Left ventricle myocardium inferior (tissue), 1 donor: ENCODE measurements at regions not wholly inside any gene's neighbourhood (a gene's known extent, or its start where the extent isn't known, plus 50 kb on each side); places are given as distances from the start of the nearest gene placed in this dataset.

ENCODE experiments used
- DNase-seq: peaks from one replicate; pipeline ENCODE4 v3.0.0-alpha.2; 2020
- H3K27ac ChIP-seq: fragments of 200-600 bp; replicated peaks from 2 replicates; pipeline ENCODE4 v1.8.0; 2021
- H3K27me3 ChIP-seq: fragments of 200-600 bp; 2 replicates; pipeline ENCODE4 v1.8.0; 2021; ENCODE audit warnings: low read depth
- H3K36me3 ChIP-seq: fragments of 200-600 bp; 2 replicates; pipeline ENCODE4 v1.8.0; 2021
- H3K4me1 ChIP-seq: fragments of 200-600 bp; 2 replicates; pipeline ENCODE4 v1.8.0; 2021
- H3K4me3 ChIP-seq: fragments of 200-600 bp; 2 replicates; pipeline ENCODE4 v1.8.0; 2021; ENCODE audit warnings: mild to moderate bottlenecking, moderate library complexity
- H3K9me3 ChIP-seq: fragments of 200-600 bp; replicated peaks from 2 replicates; pipeline ENCODE4 v1.8.0; 2021
- CTCF ChIP-seq: fragments of 200-600 bp; IDR thresholded peaks from 2 replicates; pipeline ENCODE4 v1.8.0; 2021; ENCODE audit warnings: antibody characterized with exemption, mild to moderate bottlenecking, borderline replicate concordance
- intact Hi-C: fragments of 100-400 bp; cut with micrococcal nuclease; formaldehyde crosslinking; loops from one replicate; pipeline ENCODE4 v1.11.0; 2022
- donor health status: DM: no; HTN: yes; CAD: no; lungs with severe emphysema.

GRCh38 chr4:4740071-4740470 lies 119.4 kb upstream of the MSX1 start:
- Histone ChIP-seq H3K4me3 (no peak overlapping the region), H3K36me3 (no peaks in the 10 kb centered on the region), H3K27ac (no peak overlapping the region), H3K27me3 (peaks cover 8% of the 10 kb centered on the region), H3K4me1 (no peaks in the 10 kb centered on the region), H3K9me3 (peaks cover 11% of the 10 kb centered on the region)
- no peak for DNase-seq
- intact Hi-C loops, result no loop called here
- no peak for TF ChIP-seq CTCF

DNA sequence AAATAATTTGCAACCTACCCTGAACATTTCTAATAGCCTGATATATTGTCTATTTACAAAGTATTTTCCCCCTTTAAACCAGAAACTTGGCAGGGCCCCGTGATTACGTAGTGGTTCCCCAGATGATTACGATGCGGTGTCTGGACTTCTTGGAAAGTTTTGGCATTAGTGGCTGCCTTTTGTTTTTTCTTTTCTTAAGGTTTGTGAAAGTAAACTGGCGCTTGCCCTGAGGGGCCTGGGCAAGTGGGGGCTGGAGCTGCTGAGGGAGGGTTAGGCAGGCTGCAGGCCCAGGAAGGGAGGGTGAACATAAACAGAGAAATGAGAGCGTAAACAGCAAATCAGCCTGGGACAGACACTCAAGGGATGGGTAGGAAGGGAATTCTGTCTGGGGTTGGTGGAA lies 123.6 kb upstream of the MSX1 start:
- intact Hi-C loops, result no loop called here
- Histone ChIP-seq H3K27me3 (peaks cover 17% of the 10 kb centered on the region), H3K9me3 (no peaks in the 10 kb centered on the region), H3K27ac (no peak overlapping the region), H3K4me1 (no peaks in the 10 kb centered on the region), H3K36me3 (no peaks in the 10 kb centered on the region), H3K4me3 (no peak overlapping the region)
- no peak for TF ChIP-seq CTCF
- DNase-seq, result no peak

DNA sequence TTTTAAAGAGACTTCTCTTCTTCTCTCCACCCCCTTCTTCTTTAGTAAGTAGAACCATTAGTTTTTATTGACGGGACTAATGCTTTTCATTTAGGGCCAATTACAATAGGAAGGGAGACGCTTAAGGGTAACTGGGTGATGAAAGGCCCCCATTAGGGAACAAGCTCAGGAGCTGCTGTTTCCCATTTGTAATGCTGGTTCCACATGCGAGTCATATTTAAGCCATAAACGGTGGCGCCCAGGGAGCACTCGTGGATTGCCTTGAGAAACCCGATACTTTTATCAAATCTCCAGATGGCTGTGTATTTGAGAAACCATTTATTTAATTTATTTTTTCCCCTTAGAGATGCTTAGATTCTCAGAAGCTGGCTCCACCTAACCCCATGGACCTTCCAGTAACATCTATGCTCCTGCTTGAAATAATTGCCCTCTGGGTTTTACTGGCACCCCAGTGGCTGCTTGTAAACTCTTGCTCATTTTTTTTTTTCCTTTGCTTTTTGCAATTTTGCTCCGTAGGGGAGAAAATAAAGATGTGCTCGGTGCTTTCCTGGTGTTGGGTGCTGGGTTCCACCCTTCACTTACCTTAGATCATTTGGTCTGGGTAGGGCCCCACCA lies 124.2 kb upstream of the MSX1 start:
- TF ChIP-seq CTCF, result no peak
- intact Hi-C loops, result no loop called here
- H3K4me3 ChIP-seq, result no peak overlapping the region
- H3K9me3 ChIP-seq, result no peaks in the 10 kb centered on the region
- H3K27ac ChIP-seq, result no peak overlapping the region
- peaks cover 17% of the 10 kb centered on the region for H3K27me3 ChIP-seq
- no peak for DNase-seq
- H3K4me1 ChIP-seq, result no peaks in the 10 kb centered on the region
- no peaks in the 10 kb centered on the region for H3K36me3 ChIP-seq

DNA sequence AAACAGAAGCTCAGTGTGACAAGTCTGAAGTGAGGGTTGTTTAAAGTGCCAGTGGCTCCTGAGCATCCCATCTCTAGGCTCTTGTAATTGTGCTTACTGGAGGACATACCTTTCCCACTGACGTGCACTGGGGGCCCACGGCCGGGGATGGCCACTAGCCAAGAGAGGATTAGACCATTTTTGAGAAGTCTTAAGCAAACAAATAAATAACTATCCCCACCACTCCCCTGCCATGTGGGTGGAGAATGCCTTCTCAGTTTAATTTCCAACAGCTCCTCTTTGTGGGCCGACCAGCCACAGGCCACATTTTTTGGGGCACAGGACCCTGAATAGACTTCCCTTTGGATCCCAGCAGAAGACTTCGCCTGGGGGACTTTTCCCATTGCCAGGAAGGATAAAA lies 125.0 kb upstream of the MSX1 start:
- H3K27ac ChIP-seq, result no peak overlapping the region
- DNase-seq, result no peak
- intact Hi-C loops, result no loop called here
- peaks cover 17% of the 10 kb centered on the region for H3K27me3 ChIP-seq
- no peaks in the 10 kb centered on the region for H3K9me3 ChIP-seq
- H3K36me3 ChIP-seq, result no peaks in the 10 kb centered on the region
- H3K4me3 ChIP-seq, result no peak overlapping the region
- H3K4me1 ChIP-seq, result no peaks in the 10 kb centered on the region
- TF ChIP-seq CTCF, result no peak

DNA sequence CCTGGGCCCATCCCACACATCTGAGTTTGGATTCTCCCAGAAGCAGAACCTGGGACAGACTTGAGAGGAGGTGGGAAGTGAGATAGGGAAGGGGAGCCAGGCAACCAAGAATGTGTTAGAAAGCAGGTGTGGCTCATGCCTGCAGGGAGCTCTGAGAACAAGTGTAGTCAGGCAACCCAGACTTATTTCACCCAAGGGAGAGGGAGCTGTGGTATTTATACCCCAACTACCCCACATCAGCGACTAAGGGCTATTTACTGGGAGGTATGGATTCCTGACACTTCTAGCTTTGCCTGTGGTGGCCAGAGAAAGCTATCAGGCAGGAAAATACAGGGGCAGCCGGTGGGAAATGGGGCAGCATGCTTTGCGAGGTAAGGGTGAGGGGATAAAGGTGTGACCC lies 125.8 kb upstream of the MSX1 start:
- Histone ChIP-seq H3K27ac (no peak overlapping the region), H3K4me3 (no peak overlapping the region), H3K9me3 (no peaks in the 10 kb centered on the region), H3K36me3 (no peaks in the 10 kb centered on the region), H3K4me1 (no peaks in the 10 kb centered on the region), H3K27me3 (peaks cover 17% of the 10 kb centered on the region)
- TF ChIP-seq CTCF, result no peak
- no peak for DNase-seq
- intact Hi-C loops, result no loop called here

DNA sequence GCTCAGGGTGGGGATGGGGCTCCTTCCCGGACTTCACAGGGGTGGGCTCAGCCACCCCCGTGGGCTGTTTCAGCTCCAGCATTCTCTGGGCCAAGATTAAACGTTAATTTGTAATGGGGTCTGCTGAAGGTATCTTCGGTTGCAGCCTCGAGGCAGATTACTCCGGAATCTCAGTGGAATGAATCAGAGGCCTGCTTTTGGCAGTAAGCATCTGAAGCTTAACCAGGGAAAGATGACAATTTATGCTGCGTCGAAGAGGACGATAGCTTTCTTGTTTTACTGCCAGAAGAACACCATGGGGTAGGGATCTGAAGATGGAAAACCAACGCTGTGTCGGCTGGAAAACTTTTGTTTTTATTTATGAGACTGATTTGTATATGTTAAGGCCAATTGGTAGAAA lies 129.2 kb upstream of the MSX1 start:
- no peak for DNase-seq
- TF ChIP-seq CTCF, result no peak
- no peak overlapping the region for H3K27ac ChIP-seq
- H3K27me3 ChIP-seq, result peaks cover 10% of the 10 kb centered on the region
- H3K36me3 ChIP-seq, result no peaks in the 10 kb centered on the region
- peaks cover 22% of the 10 kb centered on the region for H3K9me3 ChIP-seq
- intact Hi-C loops, result no loop called here
- no peak overlapping the region for H3K4me3 ChIP-seq
- H3K4me1 ChIP-seq, result no peaks in the 10 kb centered on the region
